Kidney epithelial cell (primary cell): ENCODE measurements at regions not wholly inside any gene's neighbourhood (a gene's known extent, or its start where the extent isn't known, plus 50 kb on each side); places are given as distances from the start of the nearest gene placed in this dataset.

Source experiments
- DNase-seq: peaks from one replicate; pipeline ENCODE4 v3.0.0-alpha.2; 2010; ENCODE audit warnings: low read depth
- H3K27me3 ChIP-seq: 2 replicates; pipeline ENCODE4 v1.6.0; 2011; ENCODE audit warnings: low read length; ENCODE audit not compliant: control insufficient read depth, insufficient read depth
- H3K36me3 ChIP-seq: 2 replicates; pipeline ENCODE4 v1.5.1; 2011; ENCODE audit warnings: low read length; ENCODE audit not compliant: control insufficient read depth, insufficient read depth
- H3K4me3 ChIP-seq: 2 replicates; pipeline ENCODE4 v1.5.1; 2011; ENCODE audit warnings: low read depth, mild to moderate bottlenecking, control low read depth, low read length
- TF ChIP-seq, protein P1 (sequence below): IDR thresholded peaks from 2 replicates; pipeline ENCODE4 v1.5.1; 2011; ENCODE audit warnings: mild to moderate bottlenecking, moderate library complexity, low read length, control low read depth, inconsistent platforms; ENCODE audit not compliant: insufficient read depth, poor library complexity, severe bottlenecking

DNA sequence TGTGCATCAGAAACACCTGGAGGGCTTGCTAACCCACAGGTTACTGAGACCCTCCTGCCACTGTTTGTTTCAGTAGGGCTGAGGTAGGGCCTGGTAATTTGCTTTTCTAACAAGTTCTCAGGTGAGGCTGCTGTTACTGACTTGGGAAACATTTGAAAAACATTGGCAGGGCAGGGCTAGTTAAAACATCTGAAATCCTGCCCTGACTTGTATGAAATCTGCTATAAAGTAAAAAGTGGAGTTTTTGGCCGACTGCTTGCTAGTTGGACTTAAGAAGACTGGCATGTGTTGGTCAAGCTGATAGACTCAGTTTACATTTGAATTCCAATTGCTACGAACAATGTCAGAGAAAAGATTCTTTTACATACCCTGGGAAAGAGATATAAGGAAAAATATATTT, 111.6 kb upstream of the DLX2 start:
- H3K4me3 ChIP-seq = no peak overlapping the region
- TF ChIP-seq, protein P1, sequence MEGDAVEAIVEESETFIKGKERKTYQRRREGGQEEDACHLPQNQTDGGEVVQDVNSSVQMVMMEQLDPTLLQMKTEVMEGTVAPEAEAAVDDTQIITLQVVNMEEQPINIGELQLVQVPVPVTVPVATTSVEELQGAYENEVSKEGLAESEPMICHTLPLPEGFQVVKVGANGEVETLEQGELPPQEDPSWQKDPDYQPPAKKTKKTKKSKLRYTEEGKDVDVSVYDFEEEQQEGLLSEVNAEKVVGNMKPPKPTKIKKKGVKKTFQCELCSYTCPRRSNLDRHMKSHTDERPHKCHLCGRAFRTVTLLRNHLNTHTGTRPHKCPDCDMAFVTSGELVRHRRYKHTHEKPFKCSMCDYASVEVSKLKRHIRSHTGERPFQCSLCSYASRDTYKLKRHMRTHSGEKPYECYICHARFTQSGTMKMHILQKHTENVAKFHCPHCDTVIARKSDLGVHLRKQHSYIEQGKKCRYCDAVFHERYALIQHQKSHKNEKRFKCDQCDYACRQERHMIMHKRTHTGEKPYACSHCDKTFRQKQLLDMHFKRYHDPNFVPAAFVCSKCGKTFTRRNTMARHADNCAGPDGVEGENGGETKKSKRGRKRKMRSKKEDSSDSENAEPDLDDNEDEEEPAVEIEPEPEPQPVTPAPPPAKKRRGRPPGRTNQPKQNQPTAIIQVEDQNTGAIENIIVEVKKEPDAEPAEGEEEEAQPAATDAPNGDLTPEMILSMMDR = no peak
- no peaks in the 10 kb centered on the region for H3K27me3 ChIP-seq
- DNase-seq = no peak
- H3K36me3 ChIP-seq = no peaks in the 10 kb centered on the region

DNA sequence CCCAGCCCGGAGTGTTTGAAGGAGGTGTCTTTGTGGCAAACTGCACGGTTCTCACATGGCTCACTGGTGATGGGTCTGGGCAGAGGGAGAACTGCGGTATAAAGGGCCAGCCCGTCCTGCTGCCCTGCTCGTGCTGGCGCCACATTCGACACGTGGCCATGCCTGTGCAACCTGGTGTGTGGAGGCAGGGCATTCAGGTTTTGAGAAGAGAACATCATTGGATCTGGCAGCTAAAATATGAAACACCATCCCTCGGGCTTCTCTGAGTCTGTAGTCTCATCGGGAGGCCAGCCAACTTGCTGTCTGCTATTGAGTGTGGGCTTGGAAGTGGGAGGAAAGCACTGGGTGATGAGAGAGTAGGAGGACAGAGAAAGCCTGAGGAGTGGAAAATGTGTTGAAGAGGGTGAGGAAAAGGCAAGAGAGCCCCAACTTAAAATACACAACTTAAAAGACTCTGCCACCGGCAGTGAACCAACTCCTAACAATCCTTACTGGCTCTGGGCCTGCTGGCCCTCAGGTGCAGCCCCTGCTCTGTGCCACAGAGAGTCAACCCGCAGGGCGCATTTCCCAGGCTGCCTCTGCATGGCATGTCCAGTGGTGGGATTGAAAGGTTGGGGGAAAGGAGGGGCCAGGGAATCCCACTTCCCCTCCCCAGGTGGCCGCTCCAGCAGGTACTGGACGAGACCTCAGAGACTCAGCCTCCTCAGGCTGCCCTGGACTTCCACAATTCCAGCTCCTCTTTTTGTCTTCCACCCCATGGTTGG, 112.7 kb upstream of the DLX2 start:
- H3K27me3 ChIP-seq = no peaks in the 10 kb centered on the region
- TF ChIP-seq, protein P1 = no peak
- no peak for DNase-seq
- H3K4me3 ChIP-seq = no peak overlapping the region
- H3K36me3 ChIP-seq = no peaks in the 10 kb centered on the region

DNA sequence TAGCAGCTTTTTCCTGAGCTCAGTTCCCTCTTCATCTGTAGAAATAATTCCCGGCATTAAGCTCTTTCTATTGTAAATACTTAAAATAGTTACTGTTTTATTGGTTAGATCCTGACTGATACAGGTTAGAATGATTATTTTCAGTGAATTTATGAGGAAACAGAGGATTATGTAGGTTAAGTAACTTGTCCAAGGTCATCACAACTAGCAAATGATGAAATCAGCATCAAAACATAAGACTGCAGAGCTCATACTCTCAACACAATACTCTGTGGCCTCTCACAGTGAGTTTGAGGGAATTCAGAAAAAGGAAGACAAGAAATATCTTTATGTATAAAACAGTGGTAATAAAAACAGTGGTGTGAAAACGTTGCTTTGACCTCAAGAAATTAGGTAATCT, 113.2 kb upstream of the DLX2 start:
- H3K4me3 ChIP-seq = no peak overlapping the region
- no peak for DNase-seq
- TF ChIP-seq, protein P1 = no peak
- no peaks in the 10 kb centered on the region for H3K27me3 ChIP-seq
- H3K36me3 ChIP-seq = no peaks in the 10 kb centered on the region

DNA sequence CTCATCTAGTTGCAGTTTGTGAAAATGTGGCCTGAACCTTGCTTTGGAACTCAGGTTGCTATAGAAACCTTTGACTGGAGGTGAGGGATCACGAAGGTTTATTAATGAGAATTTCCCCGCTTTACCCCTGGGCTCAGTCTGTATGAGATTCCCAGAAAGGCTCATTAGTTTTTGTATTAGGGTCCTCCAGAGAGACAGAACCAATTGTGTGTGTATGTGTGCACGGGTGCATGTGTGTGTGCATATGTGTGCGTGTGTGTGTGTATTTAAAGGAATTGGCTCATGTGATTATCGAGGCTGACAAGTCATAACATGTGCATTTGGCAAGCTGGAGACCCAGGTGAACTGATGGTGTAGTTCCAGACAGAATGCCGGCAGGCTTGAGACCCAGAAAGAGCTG, 113.8 kb upstream of the DLX2 start:
- DNase-seq = no peak
- no peaks in the 10 kb centered on the region for H3K27me3 ChIP-seq
- no peak overlapping the region for H3K4me3 ChIP-seq
- no peaks in the 10 kb centered on the region for H3K36me3 ChIP-seq
- TF ChIP-seq, protein P1 = no peak

DNA sequence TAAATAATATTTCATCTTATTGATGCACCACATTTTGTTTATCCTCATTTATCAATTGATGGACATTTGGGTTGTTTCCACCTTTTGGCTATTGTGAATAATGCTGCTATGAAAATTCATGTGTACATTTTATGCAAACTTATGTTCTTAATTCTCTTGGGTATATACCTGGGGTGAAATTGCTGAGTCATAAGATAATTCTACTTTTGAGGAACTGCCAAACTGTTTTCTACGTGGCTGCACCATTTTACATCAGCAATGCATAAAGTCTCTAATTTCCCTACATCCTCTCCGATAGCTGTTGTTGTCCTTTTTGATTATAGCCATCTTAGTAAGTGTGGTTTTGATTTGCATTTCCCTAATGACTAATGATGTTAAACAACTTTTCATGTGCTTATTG, 116.5 kb upstream of the DLX2 start:
- DNase-seq = no peak
- Histone ChIP-seq H3K36me3 (no peaks in the 10 kb centered on the region), H3K27me3 (no peaks in the 10 kb centered on the region), H3K4me3 (no peak overlapping the region)
- TF ChIP-seq, protein P1 = no peak

DNA sequence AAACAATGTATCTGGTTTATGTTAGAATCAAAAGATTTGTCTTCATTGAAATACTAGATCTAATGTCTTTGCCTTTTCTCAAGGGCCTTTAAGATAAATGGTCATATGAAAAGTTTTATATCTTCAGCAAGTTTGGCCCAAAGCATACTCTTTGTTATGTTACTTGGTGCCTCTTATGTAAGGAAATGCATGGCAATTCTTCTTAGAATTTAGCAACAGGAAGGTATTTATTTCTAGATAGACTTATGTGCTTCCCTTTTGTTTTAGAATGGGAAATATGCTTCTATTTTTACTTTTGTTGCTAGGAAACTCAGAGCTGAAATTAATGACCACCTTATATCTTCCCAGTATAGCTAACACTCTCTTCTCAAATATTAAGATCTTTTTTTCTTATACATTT, 117.4 kb upstream of the DLX2 start:
- no peak for DNase-seq
- TF ChIP-seq, protein P1 = no peak
- Histone ChIP-seq H3K36me3 (no peaks in the 10 kb centered on the region), H3K27me3 (no peaks in the 10 kb centered on the region), H3K4me3 (no peak overlapping the region)
